Upper lobe of left lung (tissue), 4 donors: ENCODE measurements at regions not wholly inside any gene's neighbourhood (a gene's known extent, or its start where the extent isn't known, plus 50 kb on each side); places are given as distances from the start of the nearest gene placed in this dataset.

Experiments
- CTCF ChIP-seq, 6 experiments: fragments of 450-650 bp in 4 of 6; fragments of 200-600 bp in 2 of 6; sonication (generic) in 2 of 6; IDR thresholded peaks; one replicate each; pipeline ENCODE4 v1.5.1; 2016 to 2019; ENCODE audit warnings: antibody characterized with exemption in 6 of 6
- EP300 ChIP-seq, 4 donors: sonication (generic); formaldehyde crosslinking; IDR thresholded peaks; one replicate each; pipeline ENCODE4 v1.5.1; 2017; ENCODE audit warnings: antibody characterized with exemption in 4 of 4, control low read depth in 2 of 4
- POLR2A ChIP-seq, 4 donors: fragments of 450-650 bp; IDR thresholded peaks; one replicate each; pipeline ENCODE4 v1.5.1; 2016 to 2017; ENCODE audit warnings: antibody characterized with exemption in 4 of 4, mild to moderate bottlenecking in 2 of 4
- POLR2AphosphoS5 ChIP-seq, 2 donors: sonication (generic); formaldehyde crosslinking; IDR thresholded peaks; one replicate each; pipeline ENCODE4 v1.5.1; 2017; ENCODE audit warnings: antibody characterized with exemption in 2 of 2

- TF ChIP-seq CTCF (IDR thresholded peaks at IDR 0.05), result no peak
- TF ChIP-seq EP300 (IDR thresholded peaks at IDR 0.05), result no peak
- TF ChIP-seq POLR2A (IDR thresholded peaks at IDR 0.05), result no peak
- no peak for TF ChIP-seq POLR2AphosphoS5 (IDR thresholded peaks at IDR 0.05)
These were observed 529.6 kb downstream of the RAB38 start for GRCh38 chr11:87645626-87646025.
